Dermis blood vessel endothelial cell (primary cell): ENCODE measurements at regions not wholly inside any gene's neighbourhood (a gene's known extent, or its start where the extent isn't known, plus 50 kb on each side); places are given as distances from the start of the nearest gene placed in this dataset.
"Not testable (repeated sequence)": the region's sequence is repeated elsewhere in the genome, so short reads cannot be mapped to it uniquely, and the experiment has no call there.

ENCODE experiments used
- DNase-seq: peaks from one replicate; pipeline ENCODE4 v3.0.0; 2010

DNA sequence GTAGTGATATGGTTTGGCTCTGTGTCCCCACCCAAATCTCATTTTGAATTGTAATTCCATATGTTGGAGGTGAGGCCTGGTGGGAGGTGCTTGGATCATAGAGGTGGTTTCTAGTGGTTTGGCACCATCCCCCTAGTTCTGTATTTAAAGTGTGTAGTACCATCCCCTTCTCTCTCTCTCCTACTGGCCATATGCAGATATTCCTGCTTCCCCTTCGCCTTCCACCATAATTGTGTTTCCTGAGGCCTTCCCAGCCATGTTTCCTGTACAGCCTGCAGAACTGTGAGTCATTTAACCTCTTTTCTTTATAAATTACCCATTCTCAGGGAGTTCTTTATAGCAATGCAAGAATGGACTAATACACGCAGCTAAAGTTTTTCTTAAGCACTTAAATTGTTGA is 340.0 kb downstream of the ANAPC1 start:
- peak; percentile 67 for DNase-seq

- DNase-seq: not testable (repeated sequence)
Observed at GRCh38 chr2:111545723-111546431, 338.1 kb downstream of the ANAPC1 start.

- not testable (repeated sequence) for DNase-seq
Observed at GRCh38 chr2:111546578-111546977, 337.4 kb downstream of the ANAPC1 start.

DNA sequence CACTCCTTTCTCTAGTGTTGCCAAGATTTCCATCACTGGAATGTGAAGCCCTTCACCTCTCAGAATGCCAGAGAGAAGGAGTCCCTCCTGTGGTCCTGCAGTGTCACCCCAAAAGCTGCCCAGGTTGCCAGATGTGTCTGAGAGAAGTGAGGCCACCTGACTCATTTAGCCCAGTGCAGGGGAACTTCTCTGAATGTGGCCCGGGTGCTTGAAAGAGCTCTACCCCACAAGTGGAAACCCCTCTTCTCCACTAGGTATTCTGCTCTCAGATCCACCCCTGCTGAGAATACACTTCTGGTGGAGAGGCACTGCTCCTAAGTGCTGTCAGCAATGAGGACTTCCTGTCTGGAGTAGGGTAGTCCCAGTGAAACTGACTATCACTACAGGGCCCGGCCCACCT is 334.8 kb downstream of the ANAPC1 start:
- not testable (repeated sequence) for DNase-seq

GRCh38 chr2:111551428-111551827 is 332.6 kb downstream of the ANAPC1 start:
- DNase-seq: not testable (repeated sequence)

GRCh38 chr2:111552625-111553024 is 331.4 kb downstream of the ANAPC1 start:
- DNase-seq: not testable (repeated sequence)

DNA sequence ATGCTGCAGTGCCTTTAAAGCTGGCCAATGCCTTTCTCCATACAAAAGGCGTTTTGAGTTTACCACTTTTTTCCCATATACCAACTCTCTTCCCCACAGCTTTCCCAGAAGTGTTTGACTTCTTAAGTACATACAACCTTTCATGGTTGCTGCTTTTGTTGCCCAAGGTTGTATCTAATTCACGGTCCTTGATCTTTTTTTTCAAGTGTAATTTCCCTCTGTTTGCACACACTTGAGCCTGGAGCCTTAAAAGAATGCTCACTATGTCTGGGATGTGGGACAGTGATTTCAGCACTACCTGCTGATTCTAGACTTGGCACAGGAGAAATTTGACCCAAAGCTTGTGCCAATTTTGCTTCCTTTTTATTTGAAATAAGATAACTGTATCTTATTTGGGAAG is 324.7 kb downstream of the ANAPC1 start:
- DNase-seq: not testable (repeated sequence)

DNA sequence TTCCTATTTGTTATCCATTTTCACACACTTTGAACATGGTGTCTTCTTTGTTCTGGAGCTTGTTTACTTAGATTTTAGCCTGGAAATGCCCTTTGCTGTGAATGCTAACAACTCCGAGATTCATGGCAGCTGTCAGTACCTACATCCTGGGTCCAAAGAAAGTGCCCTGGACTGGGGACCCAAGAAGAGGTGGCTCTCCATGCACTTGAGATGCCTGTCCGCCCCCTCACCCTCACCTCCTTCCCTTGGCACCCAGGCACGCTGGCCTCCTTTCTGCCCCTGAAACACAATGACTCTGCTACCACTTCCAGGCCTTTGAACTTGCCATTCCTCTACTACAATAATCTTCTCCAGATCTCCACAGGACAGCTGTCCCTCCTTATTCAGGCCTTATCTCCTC is 324.2 kb downstream of the ANAPC1 start:
- DNase-seq: not testable (repeated sequence)

DNA sequence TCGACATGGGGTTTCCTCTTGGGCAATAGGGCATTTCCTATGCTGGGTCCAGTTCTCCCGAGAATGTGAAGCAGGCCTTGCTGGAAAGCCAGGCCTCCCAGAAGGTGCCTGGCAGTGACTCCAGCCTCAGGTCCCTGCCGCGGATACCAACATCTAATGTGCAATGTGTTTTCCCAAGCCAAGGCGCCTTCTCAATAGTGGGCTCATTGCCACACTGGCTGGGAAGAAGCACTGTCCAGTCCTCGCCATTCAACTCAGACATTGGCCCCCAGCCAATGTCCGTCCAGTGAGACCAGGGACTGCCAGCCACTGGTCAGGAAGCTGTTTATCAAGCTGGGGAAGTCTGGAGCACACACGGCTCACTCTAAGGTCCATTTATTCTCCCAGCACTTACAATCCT is 317.9 kb downstream of the ANAPC1 start:
- peak; percentile 95 for DNase-seq

GRCh38 chr2:111567233-111567632 is 316.8 kb downstream of the ANAPC1 start:
- DNase-seq: not testable (repeated sequence)

DNA sequence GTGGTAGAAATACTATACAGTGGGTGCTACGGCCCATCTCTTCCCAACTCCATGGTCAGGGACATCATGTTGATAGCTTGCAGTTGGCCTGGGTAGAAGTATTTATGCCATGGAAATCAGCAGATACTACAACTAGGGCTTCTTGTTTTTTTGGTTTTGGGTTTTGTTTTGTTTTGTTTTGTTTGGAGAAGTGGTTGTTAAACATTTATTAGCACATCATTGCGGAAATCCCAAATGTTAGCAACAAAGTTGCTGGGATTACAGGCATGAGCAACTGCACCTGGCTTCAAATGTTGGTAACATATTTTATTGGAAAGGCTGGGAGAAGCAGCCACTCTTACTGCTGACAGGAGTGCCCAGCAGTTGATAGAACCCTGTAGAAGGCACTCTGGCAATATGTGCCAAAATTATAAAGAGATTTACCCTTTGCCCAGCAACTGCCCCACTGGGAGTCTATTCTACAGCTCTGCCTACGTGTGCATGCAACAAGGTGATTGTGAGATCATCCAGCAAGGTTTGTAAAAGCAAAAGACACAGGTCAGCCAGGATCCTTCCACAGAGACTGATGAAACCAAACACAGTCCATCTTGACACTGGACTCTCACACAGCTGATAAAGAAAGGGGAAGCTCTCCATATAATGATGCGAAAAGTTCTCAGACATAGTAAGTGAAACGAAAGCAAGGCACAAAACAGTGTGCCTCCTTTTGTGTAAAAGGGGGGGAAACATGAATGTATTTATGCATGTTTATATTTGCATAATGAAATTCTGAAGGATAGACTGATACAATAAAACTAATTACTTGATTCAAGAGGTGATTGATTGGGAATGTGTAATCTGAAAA is 314.4 kb downstream of the ANAPC1 start:
- not testable (repeated sequence) for DNase-seq

DNA sequence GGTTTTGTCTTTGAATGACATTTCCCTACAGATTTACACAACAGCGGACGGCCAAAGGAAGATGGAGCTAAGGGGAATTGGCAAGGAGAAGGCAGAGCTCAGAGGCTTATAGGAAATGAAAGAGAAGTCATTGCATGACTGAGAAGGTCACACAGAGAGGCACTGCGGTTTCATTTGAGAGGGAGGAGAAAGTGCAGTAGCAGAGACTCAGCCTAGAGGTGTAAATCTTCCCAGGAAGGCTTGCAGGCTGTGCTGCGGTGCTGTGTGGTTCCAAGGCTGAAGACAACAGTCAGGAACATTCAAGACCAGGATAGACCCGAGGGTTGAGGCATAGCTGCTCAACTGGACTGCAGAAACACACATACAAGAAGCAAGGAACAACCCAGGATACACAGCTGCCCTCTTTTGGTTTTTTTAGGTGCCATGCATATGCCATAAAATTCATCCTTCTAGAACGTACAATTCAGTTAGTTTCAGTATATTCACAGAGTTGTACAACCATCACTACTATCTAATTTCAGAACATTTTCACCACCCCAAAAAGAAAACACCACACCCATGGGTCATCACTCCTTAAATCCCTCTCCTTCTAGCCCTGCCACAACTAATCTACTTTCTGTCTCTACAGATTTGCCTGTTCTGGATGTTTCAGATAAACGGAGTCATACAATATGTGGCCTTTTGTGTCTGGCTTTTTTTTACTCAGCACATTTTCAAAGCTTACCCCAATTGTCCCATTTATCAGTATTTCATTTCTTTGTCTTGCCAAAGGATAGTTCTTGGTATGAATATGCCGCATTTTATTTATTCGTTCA is 313.5 kb downstream of the ANAPC1 start:
- DNase-seq: not testable (repeated sequence)

DNA sequence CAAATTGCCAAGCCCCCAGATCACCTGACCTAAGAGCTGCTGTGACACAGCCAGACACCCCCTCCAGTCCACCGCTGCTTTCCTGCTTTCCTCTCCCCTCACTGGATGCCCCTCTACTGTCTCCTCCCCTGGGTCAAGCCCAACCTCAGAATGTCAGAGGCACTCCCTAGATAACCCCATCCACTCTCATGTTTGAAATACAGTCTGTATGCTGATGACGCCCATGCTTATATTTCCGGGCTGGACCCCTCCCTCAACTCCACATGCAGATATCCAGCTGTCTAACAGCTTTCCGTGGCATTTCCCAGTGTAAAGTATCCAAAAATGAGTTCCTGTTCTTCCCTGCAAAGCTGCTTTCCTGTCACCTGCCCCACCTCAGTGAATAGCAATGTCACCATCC is 309.2 kb downstream of the ANAPC1 start:
- DNase-seq: not testable (repeated sequence)

DNA sequence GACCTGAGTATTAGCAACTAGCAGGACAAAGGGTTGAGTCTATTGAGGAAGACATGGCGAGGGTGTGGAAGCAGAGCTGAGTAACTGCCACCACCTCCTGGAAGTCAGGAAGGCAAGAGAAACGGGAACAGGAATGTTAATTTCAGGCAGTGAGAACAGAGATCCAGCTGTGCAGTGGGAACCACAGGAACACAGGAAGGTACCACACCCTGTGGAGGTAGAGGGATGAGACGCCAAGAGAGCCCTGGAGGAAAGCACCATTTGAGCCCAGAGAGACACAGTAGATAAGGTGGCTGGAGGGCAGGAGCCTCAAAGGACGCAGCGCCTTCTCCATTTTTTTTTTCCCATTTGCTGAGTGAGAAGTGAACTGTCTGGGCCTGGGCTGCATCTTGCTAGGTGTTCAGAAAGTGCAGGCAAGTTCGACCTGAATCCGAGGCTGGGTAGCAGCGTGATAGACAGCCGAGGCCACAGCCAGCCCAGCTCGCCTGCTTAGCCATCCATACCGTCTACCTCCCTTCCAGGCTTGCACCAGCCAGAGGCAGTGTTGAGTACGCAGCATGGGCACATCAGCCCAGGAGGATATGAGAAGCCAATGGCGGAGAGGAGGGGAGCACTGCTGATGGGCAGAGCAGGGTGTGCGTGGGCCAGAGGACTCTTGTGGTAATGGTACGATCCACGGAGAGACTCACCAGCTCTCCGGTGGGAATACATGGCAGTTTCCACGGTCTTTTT is 306.7 kb downstream of the ANAPC1 start:
- not testable (repeated sequence) for DNase-seq

DNA sequence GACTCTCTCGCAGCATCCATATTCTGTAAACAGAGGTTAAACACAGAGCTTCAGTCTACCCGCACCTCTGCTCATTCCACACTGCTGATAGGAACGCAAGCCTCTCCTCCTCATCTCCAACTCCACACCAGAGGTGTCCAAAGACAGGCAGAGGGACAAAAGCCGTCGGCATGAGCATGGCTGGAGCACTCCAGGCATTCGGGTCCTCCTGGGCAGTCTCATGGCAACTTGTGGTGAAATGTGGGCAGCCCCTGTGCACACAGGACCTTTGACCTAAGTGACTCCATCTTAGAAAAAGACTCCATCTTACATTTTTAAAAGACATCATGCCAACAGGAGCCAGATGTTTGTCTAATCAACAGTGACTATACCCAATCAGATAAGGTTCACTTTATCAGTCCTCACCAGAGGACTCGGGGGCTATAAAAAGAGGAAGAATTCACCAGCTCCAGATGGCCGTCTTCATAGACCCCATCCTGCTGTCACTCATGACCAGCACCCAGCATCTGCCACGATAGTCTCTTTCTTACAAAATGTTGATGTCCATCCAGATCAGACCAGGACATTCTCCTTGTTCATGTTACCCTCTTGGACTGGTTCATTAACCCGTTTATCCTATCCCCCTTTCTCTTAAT is 304.4 kb downstream of the ANAPC1 start:
- DNase-seq: not testable (repeated sequence)

DNA sequence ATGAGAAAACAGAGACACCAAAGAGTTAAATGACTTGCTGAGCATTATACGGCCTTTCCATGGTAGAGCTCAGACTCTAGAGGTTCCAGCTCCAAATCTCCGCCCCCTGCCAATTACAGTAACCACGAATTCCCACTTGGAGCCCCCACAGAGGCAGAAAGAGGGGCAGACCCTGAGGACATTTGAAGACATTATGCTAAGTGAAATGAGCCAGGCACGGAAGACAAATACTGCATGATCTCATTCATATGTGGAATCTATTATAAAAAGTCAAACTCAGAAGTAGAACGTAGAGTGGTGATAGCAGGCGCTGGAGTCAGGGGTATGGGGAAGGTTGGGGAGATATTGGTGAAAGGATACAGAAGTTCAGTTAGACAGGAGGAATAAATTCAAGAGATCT is 303.4 kb downstream of the ANAPC1 start:
- not testable (repeated sequence) for DNase-seq

- not testable (repeated sequence) for DNase-seq
Observed at GRCh38 chr2:111582090-111582489, 301.9 kb downstream of the ANAPC1 start.

GRCh38 chr2:111583480-111583879 is 300.5 kb downstream of the ANAPC1 start:
- not testable (repeated sequence) for DNase-seq

- not testable (repeated sequence) for DNase-seq
Observed at GRCh38 chr2:111584540-111584939, 299.5 kb downstream of the ANAPC1 start.

GRCh38 chr2:111584950-111585349 is 299.0 kb downstream of the ANAPC1 start:
- DNase-seq: not testable (repeated sequence)

GRCh38 chr2:111586014-111586413 is 298.0 kb downstream of the ANAPC1 start:
- not testable (repeated sequence) for DNase-seq

- not testable (repeated sequence) for DNase-seq
Observed at GRCh38 chr2:111595072-111595471, 288.9 kb downstream of the ANAPC1 start.
